OCI-LY3 (cell line): ENCODE measurements at regions not wholly inside any gene's neighbourhood (a gene's known extent, or its start where the extent isn't known, plus 50 kb on each side); places are given as distances from the start of the nearest gene placed in this dataset.
"Not testable (repeated sequence)": the region's sequence is repeated elsewhere in the genome, so short reads cannot be mapped to it uniquely, and the experiment has no call there.

Experiments used
- H2AFZ ChIP-seq: fragments of 200-600, 300-600 bp; shearing (Covaris generic); 2 replicates; pipeline ENCODE4 v1.6.0; 2014; ENCODE audit warnings: antibody characterized with exemption, low read depth, low read length
- H3K27ac ChIP-seq: fragments of 200-600, 300-600 bp; sonication (generic); 2 replicates; pipeline ENCODE4 v1.5.1; 2014; ENCODE audit warnings: mild to moderate bottlenecking, low read length, moderate library complexity, mixed read lengths
- H3K27me3 ChIP-seq: fragments of 200-600, 300-600 bp; sonication (generic); 2 replicates; pipeline ENCODE4 v1.6.1; 2014; ENCODE audit warnings: low read depth, low read length, mixed read lengths
- H3K36me3 ChIP-seq: fragments of 200-600, 300-600 bp; sonication (generic); replicated peaks from 2 replicates; pipeline ENCODE3; 2014; ENCODE audit warnings: low read depth, low read length, mixed read lengths
- H3K4me1 ChIP-seq: fragments of 300-600, 200-600 bp; sonication (generic); 2 replicates; pipeline ENCODE4 v1.6.1; 2014; ENCODE audit warnings: low read length, mixed read lengths
- H3K4me2 ChIP-seq: fragments of 200-600, 300-600 bp; sonication (generic); 2 replicates; pipeline ENCODE4 v1.6.1; 2014; ENCODE audit warnings: low read length, mixed read lengths
- H3K4me3 ChIP-seq: fragments of 300-600, 200-600 bp; sonication (generic); 2 replicates; pipeline ENCODE4 v1.5.1; 2014; ENCODE audit warnings: antibody characterized with exemption, mild to moderate bottlenecking, low read length, moderate library complexity
- H3K79me2 ChIP-seq: fragments of 300-600, 200-600 bp; shearing (Covaris generic); 2 replicates; pipeline ENCODE4 v1.6.1; 2014; ENCODE audit warnings: mild to moderate bottlenecking, low read length, mixed read lengths
- H3K9ac ChIP-seq: fragments of 300-600, 200-600 bp; shearing (Covaris generic); 2 replicates; pipeline ENCODE4 v1.6.0; 2014; ENCODE audit warnings: mild to moderate bottlenecking, low read length, moderate library complexity
- H3K9me3 ChIP-seq: fragments of 200-600, 300-600 bp; shearing (Covaris generic); 2 replicates; pipeline ENCODE4 v1.6.1; 2014; ENCODE audit warnings: low read length, mixed read lengths; ENCODE audit not compliant: insufficient read depth
- H4K20me1 ChIP-seq: fragments of 200-600, 300-600 bp; sonication (generic); 2 replicates; pipeline ENCODE4 v1.6.1; 2016; ENCODE audit warnings: low read length, mixed read lengths; ENCODE audit not compliant: insufficient read depth
- EZH2phosphoT487 ChIP-seq: fragments of 200-600 bp; shearing (Covaris generic); IDR thresholded peaks from 2 replicates; pipeline ENCODE4 v1.6.1; 2018; ENCODE audit warnings: antibody characterized with exemption, mixed run types, low read depth
- TF ChIP-seq, protein P1 (sequence below): fragments of 200-600, 300-600 bp; sonication (generic); IDR thresholded peaks from 2 replicates; pipeline ENCODE4 v1.5.1; 2014; ENCODE audit warnings: antibody characterized with exemption, low read length, low read depth

DNA sequence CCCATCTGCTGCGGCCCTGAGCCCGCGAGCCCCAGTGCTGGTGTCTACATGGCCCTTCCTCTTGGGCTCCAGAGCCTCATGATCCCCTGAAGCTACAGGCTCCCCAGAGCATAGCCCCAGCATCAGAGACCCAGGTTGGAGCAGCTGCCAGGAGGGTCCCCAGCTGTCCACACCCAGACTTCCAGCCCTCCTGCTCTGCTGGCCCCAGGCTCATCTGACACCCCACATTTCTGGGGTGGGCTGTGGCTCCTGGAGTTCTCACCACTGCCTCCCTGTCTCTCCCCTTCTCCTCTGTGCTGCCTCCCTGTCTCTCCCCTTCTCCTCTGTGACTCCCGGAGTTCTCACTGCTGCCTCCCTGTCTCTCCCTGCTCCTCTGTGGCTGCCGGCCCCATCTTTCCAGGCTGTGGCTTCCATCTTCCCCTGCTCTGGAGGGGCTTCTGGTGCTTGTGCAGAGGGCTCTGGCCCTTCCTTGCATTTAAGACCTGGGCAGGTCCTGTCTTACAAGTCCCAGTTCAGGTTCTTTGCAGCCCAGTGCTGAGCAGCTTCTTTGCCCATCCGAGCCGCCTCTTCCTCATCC, 108.1 kb downstream of the ERMARD start:
- Histone ChIP-seq H3K9me3 (no peaks in the 10 kb centered on the region), H3K4me2 (no peak overlapping the region), H3K79me2 (no peaks in the 10 kb centered on the region), H3K4me1 (no peaks in the 10 kb centered on the region), H3K27me3 (no peaks in the 10 kb centered on the region), H3K9ac (no peak overlapping the region), H4K20me1 (no peaks in the 10 kb centered on the region), H3K4me3 (no peak overlapping the region), H3K36me3 (no peaks in the 10 kb centered on the region), H3K27ac (no peak overlapping the region), H2AFZ (no peak overlapping the region)
- TF ChIP-seq EZH2phosphoT487 = no peak
- TF ChIP-seq, protein P1, sequence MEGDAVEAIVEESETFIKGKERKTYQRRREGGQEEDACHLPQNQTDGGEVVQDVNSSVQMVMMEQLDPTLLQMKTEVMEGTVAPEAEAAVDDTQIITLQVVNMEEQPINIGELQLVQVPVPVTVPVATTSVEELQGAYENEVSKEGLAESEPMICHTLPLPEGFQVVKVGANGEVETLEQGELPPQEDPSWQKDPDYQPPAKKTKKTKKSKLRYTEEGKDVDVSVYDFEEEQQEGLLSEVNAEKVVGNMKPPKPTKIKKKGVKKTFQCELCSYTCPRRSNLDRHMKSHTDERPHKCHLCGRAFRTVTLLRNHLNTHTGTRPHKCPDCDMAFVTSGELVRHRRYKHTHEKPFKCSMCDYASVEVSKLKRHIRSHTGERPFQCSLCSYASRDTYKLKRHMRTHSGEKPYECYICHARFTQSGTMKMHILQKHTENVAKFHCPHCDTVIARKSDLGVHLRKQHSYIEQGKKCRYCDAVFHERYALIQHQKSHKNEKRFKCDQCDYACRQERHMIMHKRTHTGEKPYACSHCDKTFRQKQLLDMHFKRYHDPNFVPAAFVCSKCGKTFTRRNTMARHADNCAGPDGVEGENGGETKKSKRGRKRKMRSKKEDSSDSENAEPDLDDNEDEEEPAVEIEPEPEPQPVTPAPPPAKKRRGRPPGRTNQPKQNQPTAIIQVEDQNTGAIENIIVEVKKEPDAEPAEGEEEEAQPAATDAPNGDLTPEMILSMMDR = no peak

DNA sequence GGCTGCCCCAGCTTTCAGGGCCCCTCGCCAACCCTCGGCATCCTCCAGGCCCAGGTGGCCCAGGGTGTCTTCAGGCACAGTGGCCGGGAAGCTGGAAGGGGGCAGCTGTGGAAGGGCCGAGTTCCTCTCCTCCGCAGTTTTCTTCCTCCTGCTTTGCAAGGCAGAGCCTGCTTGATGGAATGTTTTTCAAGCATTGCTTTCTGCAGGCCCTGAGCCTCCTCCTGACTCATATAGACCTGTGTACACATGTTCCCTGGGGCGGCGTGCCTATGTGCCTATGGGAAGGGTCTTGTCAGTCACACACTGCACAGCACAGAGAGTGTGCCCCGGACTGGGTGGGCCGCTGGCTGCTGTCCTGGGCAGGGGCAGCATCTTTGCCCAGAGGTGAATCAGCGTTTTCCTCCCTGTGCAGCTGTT, 107.5 kb downstream of the ERMARD start:
- no peaks in the 10 kb centered on the region for H4K20me1 ChIP-seq
- no peak overlapping the region for H3K4me2 ChIP-seq
- no peaks in the 10 kb centered on the region for H3K27me3 ChIP-seq
- H3K79me2 ChIP-seq = no peaks in the 10 kb centered on the region
- H2AFZ ChIP-seq = no peak overlapping the region
- no peak overlapping the region for H3K9ac ChIP-seq
- no peaks in the 10 kb centered on the region for H3K36me3 ChIP-seq
- no peaks in the 10 kb centered on the region for H3K9me3 ChIP-seq
- H3K27ac ChIP-seq = no peak overlapping the region
- TF ChIP-seq, protein P1 = no peak
- TF ChIP-seq EZH2phosphoT487 = no peak
- H3K4me3 ChIP-seq = no peak overlapping the region
- H3K4me1 ChIP-seq = no peaks in the 10 kb centered on the region

DNA sequence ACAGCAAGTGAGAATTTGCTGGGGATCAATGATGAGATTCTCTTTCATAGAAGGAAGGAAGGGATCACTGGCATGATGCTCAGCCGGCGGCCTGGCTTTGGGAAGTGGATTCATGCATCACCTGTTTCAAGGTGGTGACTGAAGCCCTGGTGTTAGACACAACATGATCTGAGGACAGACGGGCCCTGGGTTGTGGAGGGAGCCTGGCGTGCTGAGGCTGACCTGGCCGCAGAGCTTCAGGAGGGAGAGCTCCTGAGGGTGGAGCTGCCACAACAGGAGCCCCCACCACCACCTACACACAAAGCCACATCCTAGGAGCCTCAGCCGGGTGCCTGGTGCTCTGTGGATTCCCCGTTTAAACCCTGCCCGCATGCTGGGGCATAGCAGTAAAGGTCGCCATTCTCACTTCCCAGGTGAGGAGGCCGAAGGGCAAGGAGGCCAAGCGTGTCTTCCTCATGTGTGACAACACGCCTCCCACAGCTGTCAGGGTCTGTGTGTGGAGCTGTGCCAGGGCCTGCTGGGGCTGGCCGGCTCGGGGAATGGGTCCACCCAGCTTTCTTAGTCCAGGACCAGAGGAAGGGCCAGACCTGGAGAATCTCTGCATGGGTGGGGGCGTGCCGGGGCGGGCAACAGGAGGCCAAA, 107.0 kb downstream of the ERMARD start:
- H3K79me2 ChIP-seq = no peaks in the 10 kb centered on the region
- no peaks in the 10 kb centered on the region for H4K20me1 ChIP-seq
- no peaks in the 10 kb centered on the region for H3K36me3 ChIP-seq
- no peak overlapping the region for H2AFZ ChIP-seq
- no peaks in the 10 kb centered on the region for H3K4me1 ChIP-seq
- H3K27me3 ChIP-seq = no peaks in the 10 kb centered on the region
- H3K4me2 ChIP-seq = no peak overlapping the region
- no peaks in the 10 kb centered on the region for H3K9me3 ChIP-seq
- TF ChIP-seq, protein P1 = no peak
- TF ChIP-seq EZH2phosphoT487 = no peak
- no peak overlapping the region for H3K4me3 ChIP-seq
- no peak overlapping the region for H3K27ac ChIP-seq
- H3K9ac ChIP-seq = no peak overlapping the region

DNA sequence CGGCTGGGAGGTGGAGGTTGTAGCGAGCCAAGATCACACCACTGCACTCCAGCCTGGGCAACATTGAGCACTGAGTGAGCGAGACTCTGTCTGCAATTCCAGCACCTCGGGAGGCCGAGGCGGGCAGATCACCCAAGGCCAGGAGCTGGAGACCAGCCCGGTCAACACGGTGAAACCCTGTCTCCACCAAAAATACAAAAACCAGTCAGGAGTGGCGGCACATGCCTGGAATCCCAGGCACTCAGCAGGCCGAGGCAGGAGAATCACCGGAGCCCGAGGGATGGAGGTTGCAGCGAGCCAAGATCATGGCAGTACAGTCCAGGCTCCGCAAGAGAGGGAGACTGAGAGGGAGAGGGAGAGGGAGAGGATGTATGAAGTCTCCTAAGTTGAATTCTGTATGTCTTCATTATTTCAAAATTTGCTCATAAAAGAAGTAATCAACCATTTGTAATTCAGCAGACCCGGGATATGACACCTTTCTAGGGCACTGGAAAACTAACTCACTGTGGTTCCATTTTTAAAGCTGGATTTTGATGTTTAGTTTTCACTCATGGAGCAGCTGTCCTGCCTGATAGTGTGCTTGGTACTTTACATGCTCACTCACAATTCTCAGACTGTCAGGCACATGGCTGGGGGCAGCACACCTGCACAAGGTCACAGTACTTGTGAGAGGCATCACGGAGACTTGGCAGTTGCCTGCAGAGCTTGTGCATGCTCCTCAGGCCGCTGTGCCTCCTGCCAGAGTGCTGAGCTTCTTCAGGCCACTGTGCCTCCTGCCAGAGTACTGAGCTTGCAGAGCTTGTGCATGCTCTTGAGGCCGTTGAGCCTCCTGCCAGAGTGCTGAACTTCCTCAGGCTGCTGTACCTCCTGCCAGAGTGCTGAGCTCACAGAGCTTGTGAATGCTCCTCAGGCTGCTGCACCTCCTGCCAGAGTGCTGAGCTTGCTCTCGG, 106.2 kb downstream of the ERMARD start:
- Histone ChIP-seq H3K36me3 (no peaks in the 10 kb centered on the region), H3K4me3 (no peak overlapping the region), H3K27me3 (no peaks in the 10 kb centered on the region), H3K27ac (no peak overlapping the region), H3K9ac (no peak overlapping the region), H2AFZ (no peak overlapping the region), H3K4me2 (no peak overlapping the region), H3K79me2 (no peaks in the 10 kb centered on the region), H3K9me3 (no peaks in the 10 kb centered on the region), H4K20me1 (no peaks in the 10 kb centered on the region), H3K4me1 (no peaks in the 10 kb centered on the region)
- no peak for TF ChIP-seq EZH2phosphoT487
- TF ChIP-seq, protein P1 = no peak

DNA sequence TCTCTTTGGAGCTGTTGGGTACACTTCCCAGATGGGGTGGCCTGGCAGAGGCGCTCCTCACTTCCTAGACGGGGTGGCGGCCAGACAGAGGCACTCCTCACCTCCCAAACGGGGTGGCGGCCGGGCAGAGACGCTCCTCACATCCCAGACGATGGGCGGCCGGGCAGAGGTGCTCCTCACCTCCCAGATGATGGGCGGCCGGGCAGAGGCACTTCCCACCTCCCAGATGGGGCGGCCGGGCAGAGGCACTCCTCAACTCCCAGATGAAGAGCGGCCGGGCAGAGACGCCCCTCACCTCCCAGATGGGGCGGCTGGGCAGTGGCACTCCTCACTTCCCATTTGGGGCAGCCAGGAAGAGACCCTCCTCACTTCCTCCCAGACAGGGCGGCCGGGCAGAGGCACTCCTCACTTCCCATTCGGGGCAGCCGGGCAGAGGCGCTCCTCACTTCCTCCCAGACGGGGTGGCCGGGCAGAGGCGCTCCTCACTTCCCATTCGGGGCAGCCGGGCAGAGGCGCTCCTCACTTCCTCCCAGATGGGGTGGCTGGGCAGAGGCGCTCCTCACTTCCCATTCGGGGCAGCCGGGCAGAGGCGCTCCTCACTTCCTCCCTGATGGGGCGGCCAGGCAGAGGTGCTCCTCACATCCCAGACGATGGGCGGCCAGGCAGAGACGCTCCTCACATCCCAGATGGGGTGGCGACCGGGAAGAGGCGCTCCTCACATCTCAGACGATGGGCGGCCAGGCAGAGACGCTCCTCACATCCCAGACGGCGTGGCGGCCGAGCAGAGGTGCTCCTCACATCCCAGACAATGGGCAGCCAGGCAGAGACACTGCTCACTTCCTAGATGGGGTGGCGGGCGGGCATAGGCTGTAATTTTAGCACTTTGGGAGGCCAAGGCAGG, 105.3 kb downstream of the ERMARD start:
- H3K4me2 ChIP-seq, H3K9ac ChIP-seq, H3K79me2 ChIP-seq, H3K4me1 ChIP-seq, H4K20me1 ChIP-seq, H3K4me3 ChIP-seq, H3K36me3 ChIP-seq, H3K27ac ChIP-seq, H2AFZ ChIP-seq, H3K9me3 ChIP-seq, H3K27me3 ChIP-seq: not testable (repeated sequence)
